ENCODE measurements at regions not wholly inside any gene's neighbourhood (a gene's known extent, or its start where the extent isn't known, plus 50 kb on each side); places are given as distances from the start of the nearest gene placed in this dataset.

- no peak overlapping the region for H3K27ac Mint-ChIP-seq (ENCODE audit: unreplicated experiment)
Observed at GRCh38 chr6:165762125-165762524, 99.1 kb upstream of the PDE10A start.

DNA sequence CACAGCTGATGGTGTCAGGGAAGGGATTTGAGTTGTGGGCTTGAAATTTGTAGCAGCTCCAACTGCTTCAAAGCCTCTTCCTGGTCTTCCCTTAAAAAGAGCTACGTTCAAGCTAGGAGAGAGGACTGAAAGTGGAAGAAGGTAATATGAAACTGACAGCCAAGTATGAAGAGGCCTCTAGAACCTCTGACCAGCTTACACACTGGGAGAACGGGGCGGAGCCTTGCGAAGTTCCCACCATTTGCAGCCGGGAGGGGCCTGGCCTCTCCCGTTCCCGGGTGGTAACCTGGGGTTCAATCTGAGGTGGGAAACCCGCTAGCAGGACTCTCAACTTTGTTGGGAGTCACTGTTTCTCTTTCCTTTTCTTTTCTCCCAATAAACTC lies 97.8 kb upstream of the PDE10A start:
- H3K4me3 Mint-ChIP-seq (ENCODE audit: unreplicated experiment) = no peak overlapping the region
- DNase-seq = no peak
- H3K36me3 Mint-ChIP-seq (ENCODE audit: unreplicated experiment) = peaks cover 5% of the 10 kb centered on the region
- H3K9me3 Mint-ChIP-seq (ENCODE audit: unreplicated experiment) = peaks cover 1% of the 10 kb centered on the region
- no peak overlapping the region for H3K27ac Mint-ChIP-seq (ENCODE audit: unreplicated experiment)
- no peaks in the 10 kb centered on the region for H3K4me1 Mint-ChIP-seq (ENCODE audit: low read depth, unreplicated experiment)
- no peaks in the 10 kb centered on the region for H3K27me3 Mint-ChIP-seq (ENCODE audit: unreplicated experiment)
- TF ChIP-seq, protein P1, sequence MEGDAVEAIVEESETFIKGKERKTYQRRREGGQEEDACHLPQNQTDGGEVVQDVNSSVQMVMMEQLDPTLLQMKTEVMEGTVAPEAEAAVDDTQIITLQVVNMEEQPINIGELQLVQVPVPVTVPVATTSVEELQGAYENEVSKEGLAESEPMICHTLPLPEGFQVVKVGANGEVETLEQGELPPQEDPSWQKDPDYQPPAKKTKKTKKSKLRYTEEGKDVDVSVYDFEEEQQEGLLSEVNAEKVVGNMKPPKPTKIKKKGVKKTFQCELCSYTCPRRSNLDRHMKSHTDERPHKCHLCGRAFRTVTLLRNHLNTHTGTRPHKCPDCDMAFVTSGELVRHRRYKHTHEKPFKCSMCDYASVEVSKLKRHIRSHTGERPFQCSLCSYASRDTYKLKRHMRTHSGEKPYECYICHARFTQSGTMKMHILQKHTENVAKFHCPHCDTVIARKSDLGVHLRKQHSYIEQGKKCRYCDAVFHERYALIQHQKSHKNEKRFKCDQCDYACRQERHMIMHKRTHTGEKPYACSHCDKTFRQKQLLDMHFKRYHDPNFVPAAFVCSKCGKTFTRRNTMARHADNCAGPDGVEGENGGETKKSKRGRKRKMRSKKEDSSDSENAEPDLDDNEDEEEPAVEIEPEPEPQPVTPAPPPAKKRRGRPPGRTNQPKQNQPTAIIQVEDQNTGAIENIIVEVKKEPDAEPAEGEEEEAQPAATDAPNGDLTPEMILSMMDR (IDR thresholded peaks at IDR 0.05; ENCODE audit: partially characterized antibody, unreplicated experiment) = no peak

More at GRCh38 chr6:165762125-165762524, 99.1 kb upstream of the PDE10A start:
- Mint-ChIP-seq H3K4me3 (ENCODE audit: unreplicated experiment) (no peak overlapping the region), H3K4me1 (ENCODE audit: low read depth, unreplicated experiment) (no peaks in the 10 kb centered on the region), H3K36me3 (ENCODE audit: unreplicated experiment) (peaks cover 5% of the 10 kb centered on the region), H3K27me3 (ENCODE audit: unreplicated experiment) (no peaks in the 10 kb centered on the region), H3K9me3 (ENCODE audit: unreplicated experiment) (peaks cover 1% of the 10 kb centered on the region)
- no peak for DNase-seq
- TF ChIP-seq, protein P1 (IDR thresholded peaks at IDR 0.05; ENCODE audit: partially characterized antibody, unreplicated experiment) = no peak

GRCh38 chr6:165760126-165760802 lies 97.2 kb upstream of the PDE10A start:
- Mint-ChIP-seq H3K27me3 (ENCODE audit: unreplicated experiment) (no peaks in the 10 kb centered on the region), H3K36me3 (ENCODE audit: unreplicated experiment) (peaks cover 5% of the 10 kb centered on the region), H3K9me3 (ENCODE audit: unreplicated experiment) (peaks cover 1% of the 10 kb centered on the region), H3K4me1 (ENCODE audit: low read depth, unreplicated experiment) (no peaks in the 10 kb centered on the region), H3K4me3 (ENCODE audit: unreplicated experiment) (no peak overlapping the region), H3K27ac (ENCODE audit: unreplicated experiment) (no peak overlapping the region)
- DNase-seq = no peak
- TF ChIP-seq, protein P1 (IDR thresholded peaks at IDR 0.05; ENCODE audit: partially characterized antibody, unreplicated experiment) = no peak

- Mint-ChIP-seq H3K4me3 (ENCODE audit: unreplicated experiment) (no peak overlapping the region), H3K36me3 (ENCODE audit: unreplicated experiment) (peaks cover 5% of the 10 kb centered on the region)
Observed at GRCh38 chr6:165758441-165758840, 95.4 kb upstream of the PDE10A start.

GRCh38 chr6:165755583-165755982 lies 92.5 kb upstream of the PDE10A start:
- Mint-ChIP-seq H3K4me1 (ENCODE audit: low read depth, unreplicated experiment) (no peaks in the 10 kb centered on the region), H3K9me3 (ENCODE audit: unreplicated experiment) (no peaks in the 10 kb centered on the region), H3K27me3 (ENCODE audit: unreplicated experiment) (no peaks in the 10 kb centered on the region), H3K36me3 (ENCODE audit: unreplicated experiment) (no peaks in the 10 kb centered on the region), H3K27ac (ENCODE audit: unreplicated experiment) (no peak overlapping the region), H3K4me3 (ENCODE audit: unreplicated experiment) (no peak overlapping the region)
- TF ChIP-seq, protein P1 (IDR thresholded peaks at IDR 0.05; ENCODE audit: partially characterized antibody, unreplicated experiment) = no peak
- no peak for DNase-seq

More at GRCh38 chr6:165758441-165758840, 95.4 kb upstream of the PDE10A start:
- TF ChIP-seq, protein P1 (IDR thresholded peaks at IDR 0.05; ENCODE audit: partially characterized antibody, unreplicated experiment) = no peak
- DNase-seq = no peak
- Mint-ChIP-seq H3K9me3 (ENCODE audit: unreplicated experiment) (peaks cover 1% of the 10 kb centered on the region), H3K27me3 (ENCODE audit: unreplicated experiment) (no peaks in the 10 kb centered on the region), H3K27ac (ENCODE audit: unreplicated experiment) (no peak overlapping the region), H3K4me1 (ENCODE audit: low read depth, unreplicated experiment) (no peaks in the 10 kb centered on the region)
